IPS-15b (cell line): ENCODE measurements at regions not wholly inside any gene's neighbourhood (a gene's known extent, or its start where the extent isn't known, plus 50 kb on each side); places are given as distances from the start of the nearest gene placed in this dataset.

Source experiments
- H3K27me3 ChIP-seq: one replicate; pipeline ENCODE4 v1.6.1; 2013; ENCODE audit warnings: low read length; ENCODE audit not compliant: control insufficient read depth, insufficient read depth
- H3K36me3 ChIP-seq: one replicate; pipeline ENCODE4 v1.6.1; 2013; ENCODE audit warnings: low read length; ENCODE audit not compliant: control insufficient read depth, insufficient read depth
- H3K4me1 ChIP-seq: one replicate; pipeline ENCODE4 v1.6.1; 2013; ENCODE audit warnings: mild to moderate bottlenecking, low read length; ENCODE audit not compliant: control insufficient read depth, insufficient read depth
- H3K4me3 ChIP-seq: one replicate; pipeline ENCODE4 v1.5.1; 2013; ENCODE audit warnings: low read depth, low read length
- H3K9ac ChIP-seq: one replicate; pipeline ENCODE4 v1.6.1; 2013; ENCODE audit warnings: low read depth, mild to moderate bottlenecking, low read length
- H3K9me3 ChIP-seq: one replicate; pipeline ENCODE4 v1.6.1; 2013; ENCODE audit warnings: mild to moderate bottlenecking, low read length; ENCODE audit not compliant: control insufficient read depth, insufficient read depth

DNA sequence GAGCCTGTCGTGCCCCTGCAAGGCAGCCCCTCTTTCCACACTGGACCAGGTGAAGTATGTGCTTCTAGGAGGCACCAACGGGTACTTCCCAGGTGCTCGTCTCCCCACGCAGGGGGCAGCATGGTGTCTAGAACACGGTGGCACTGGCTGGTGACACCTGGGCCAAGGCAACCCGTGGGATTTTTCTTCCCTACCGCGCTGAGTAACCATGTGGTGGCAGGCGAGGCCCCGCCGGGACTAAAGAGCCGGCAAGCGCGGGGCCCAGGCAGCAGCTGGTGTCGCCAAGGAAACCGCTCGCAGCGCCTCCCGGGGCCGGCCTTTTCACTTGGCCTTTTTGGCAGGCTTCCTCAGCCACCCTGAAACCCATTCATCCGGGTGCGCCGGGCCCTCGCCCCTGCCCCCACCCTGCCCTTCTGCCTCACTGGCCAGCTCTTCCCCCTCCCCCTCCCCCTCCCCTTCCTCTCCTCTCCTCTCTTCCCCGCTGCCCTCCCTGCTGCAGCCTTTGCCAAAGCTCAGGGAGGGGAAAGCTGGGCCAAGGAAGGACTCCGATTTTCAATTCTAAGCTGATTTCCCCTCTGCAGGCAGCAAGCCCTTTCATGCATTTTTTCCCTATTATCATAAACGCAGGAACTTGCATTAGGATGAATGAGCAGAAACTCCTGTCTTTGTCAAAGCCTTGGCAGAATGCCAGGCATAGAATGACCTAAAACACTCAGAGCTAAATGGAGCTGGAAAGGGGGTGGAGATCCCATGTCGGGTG is 81.2 kb downstream of the IRF2BPL start:
- peak overlapping the region; percentile 26 for H3K4me3 ChIP-seq
- H3K9ac ChIP-seq: peak overlapping the region; percentile 47
- H3K27me3 ChIP-seq: no peaks in the 10 kb centered on the region
- H3K4me1 ChIP-seq: peaks cover 16% of the 10 kb centered on the region
- H3K36me3 ChIP-seq: no peaks in the 10 kb centered on the region
- H3K9me3 ChIP-seq: no peaks in the 10 kb centered on the region

DNA sequence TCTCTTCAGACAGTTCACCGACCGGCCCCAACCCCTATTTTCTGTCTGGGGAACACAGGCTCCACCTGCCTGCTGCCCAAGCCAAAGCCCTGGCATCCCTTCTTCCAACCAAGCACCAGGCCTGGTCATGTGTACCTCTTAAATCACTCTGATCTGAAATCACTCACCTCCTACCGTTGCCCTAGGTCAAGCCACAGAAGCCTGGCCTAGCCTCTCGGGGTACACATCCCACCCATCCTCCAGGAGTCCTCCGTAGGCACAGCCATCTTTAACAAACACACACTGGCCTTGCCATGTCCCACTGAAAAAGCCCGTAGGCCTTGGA is 81.8 kb downstream of the IRF2BPL start:
- H3K36me3 ChIP-seq: no peaks in the 10 kb centered on the region
- peak overlapping the region; percentile 47 for H3K9ac ChIP-seq
- H3K4me3 ChIP-seq: peak overlapping the region; percentile 26
- H3K9me3 ChIP-seq: no peaks in the 10 kb centered on the region
- H3K4me1 ChIP-seq: peaks cover 16% of the 10 kb centered on the region
- H3K27me3 ChIP-seq: no peaks in the 10 kb centered on the region

DNA sequence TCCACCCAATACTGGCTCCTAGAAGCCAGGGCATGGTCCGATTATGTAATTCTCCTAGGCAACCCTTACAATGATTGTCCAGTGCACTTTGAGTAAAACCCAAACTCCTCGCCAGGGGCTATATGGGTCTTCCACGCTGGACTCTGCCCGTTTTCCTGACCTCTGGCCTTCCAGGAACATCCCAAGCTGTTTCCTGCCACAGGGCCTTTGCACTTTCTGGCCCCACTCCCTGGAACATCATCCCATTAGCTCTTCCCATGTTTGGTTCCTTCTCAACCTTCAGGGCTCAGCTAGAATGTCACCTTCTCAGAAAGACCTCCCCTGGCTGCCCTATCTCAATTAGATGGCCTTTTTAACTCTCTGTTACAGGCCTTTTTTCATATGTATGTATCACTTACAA is 85.4 kb downstream of the IRF2BPL start:
- H3K36me3 ChIP-seq: no peaks in the 10 kb centered on the region
- H3K9ac ChIP-seq: no peak overlapping the region
- peaks cover 14% of the 10 kb centered on the region for H3K4me1 ChIP-seq
- H3K4me3 ChIP-seq: no peak overlapping the region
- no peaks in the 10 kb centered on the region for H3K27me3 ChIP-seq
- H3K9me3 ChIP-seq: no peaks in the 10 kb centered on the region

DNA sequence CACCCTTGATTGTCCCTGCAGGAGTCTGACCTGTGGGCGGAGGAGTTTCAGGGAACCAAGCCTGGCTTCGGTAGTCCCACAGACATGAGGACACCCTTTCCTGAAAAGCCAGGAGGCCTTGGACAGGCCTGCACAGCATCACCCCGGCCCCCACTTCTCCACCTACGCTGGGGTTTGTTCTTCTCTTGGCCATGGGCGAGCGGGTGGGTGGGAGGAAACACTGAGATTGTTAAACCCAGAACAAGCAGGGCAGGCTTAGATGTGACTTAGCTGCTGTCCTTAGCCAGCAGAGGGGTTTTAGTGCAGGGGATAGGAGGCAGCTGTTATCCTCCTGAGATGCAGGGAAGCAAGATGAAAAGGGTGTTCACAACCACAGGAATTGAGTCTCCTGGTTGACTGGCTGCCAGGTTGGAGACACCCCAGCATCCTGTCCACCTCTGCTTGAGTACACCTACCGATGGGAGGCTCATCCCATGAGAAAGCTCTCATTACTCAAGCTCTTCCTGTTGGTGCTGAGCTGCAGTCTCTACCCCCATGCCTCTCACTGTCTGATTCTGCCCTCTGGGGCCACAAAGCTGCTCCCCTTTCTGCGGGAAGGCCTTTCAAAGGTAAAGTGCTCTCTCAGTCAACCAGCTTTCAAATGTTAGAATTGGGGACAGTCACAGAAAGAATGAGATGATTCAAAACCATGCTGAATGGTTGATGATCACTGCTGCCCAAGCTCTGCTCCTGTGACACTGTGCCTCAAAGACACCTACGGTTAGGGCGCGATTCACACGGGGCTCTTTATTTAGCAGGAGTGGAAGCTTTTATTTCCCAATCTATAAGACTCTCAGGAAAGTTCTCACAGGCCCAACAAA is 86.3 kb downstream of the IRF2BPL start:
- peaks cover 10% of the 10 kb centered on the region for H3K4me1 ChIP-seq
- H3K9ac ChIP-seq: no peak overlapping the region
- no peaks in the 10 kb centered on the region for H3K27me3 ChIP-seq
- H3K9me3 ChIP-seq: no peaks in the 10 kb centered on the region
- no peaks in the 10 kb centered on the region for H3K36me3 ChIP-seq
- H3K4me3 ChIP-seq: no peak overlapping the region

DNA sequence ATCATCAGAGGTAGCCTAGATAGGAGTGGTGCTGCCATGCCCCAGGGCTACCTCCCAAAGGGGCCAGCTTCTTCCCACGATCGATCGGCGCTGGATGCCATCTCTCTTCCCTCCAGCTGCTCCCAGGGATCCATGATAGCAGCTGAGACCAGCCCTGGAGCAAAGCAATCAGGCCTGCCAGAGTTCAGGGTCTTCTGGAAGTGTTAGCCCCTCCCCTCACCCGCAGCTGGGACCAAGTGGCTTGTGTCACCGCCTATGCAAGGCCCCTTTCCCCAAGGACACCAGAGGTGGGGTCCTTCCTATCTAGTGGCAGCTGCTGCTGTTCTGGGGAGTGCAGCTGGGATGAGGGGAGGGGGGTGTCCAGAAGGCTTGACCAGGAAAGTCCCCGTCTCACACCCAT is 87.0 kb downstream of the IRF2BPL start:
- no peaks in the 10 kb centered on the region for H3K36me3 ChIP-seq
- H3K9ac ChIP-seq: no peak overlapping the region
- H3K4me1 ChIP-seq: peaks cover 6% of the 10 kb centered on the region
- H3K9me3 ChIP-seq: no peaks in the 10 kb centered on the region
- no peak overlapping the region for H3K4me3 ChIP-seq
- H3K27me3 ChIP-seq: no peaks in the 10 kb centered on the region

DNA sequence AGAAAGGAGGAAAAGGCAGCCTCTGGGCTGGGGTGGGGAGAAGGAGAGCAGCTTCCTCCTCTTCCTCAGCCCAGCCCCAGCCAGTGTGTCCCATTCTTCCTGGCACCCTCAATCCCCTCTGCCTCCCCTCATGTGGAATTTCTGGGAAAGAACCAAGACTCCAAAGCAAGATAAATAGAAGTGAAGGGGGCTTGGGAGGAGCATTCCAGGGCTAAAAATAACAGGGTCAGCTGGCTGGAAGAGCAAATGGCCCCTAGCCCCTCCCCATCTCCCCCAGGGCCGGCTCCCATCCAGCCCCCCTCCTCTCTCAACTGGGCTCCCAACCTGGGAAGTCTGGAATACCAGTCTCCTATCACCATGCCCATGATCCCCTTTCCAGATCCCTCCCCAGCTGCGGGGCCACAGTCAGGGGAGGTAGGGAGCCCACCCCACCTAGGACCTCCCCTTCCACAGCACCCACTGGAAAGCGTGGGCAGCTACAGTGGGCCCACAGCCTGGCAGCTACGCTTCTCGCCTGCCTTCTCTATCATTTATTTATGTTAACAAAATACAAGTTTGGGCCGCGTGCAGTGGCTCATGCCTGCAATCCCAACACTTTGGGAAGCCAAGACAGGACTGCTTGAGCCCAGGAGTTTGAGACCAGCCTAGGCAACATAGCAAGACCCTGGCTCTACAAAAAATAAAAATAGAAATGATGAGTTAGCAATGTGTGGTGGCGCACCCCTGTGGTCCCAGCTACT is 88.3 kb downstream of the IRF2BPL start:
- H3K36me3 ChIP-seq: no peaks in the 10 kb centered on the region
- no peaks in the 10 kb centered on the region for H3K27me3 ChIP-seq
- H3K4me1 ChIP-seq: peaks cover 6% of the 10 kb centered on the region
- no peak overlapping the region for H3K4me3 ChIP-seq
- H3K9ac ChIP-seq: no peak overlapping the region
- no peaks in the 10 kb centered on the region for H3K9me3 ChIP-seq

DNA sequence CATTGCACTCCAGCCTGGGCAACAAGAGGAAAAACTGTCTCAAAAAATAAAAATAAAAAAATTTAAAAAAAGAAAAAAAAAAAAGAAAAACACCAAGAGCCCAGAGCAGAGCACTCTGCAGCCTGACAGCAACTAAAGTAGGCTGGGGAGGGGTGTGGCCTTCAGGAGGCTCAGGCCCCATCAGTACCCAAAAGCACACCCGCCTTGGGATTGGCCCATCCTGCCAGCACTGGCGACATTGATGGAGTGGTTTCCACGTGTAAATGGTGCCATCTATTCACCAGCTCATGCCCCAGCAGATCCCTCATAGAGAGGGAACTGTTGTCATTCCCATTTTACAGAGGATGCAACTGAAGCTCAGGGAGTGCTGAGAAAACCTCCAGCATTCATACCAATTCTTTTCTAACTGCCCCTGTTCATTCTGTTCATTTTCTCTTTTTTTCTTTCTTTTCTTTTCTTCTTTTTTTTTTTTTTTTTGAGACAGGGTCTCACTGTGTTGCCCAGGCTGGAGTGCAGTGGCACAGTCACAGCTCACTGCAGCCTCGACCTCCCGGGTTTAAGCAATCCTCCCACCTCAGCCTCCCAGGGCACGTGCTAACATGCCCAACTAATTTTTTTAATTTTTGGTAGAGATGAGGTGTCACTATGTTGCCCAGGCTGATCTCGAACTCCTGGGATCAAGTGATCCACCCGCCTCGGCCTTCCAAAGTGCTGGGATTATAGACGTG is 89.3 kb downstream of the IRF2BPL start:
- no peak overlapping the region for H3K4me3 ChIP-seq
- no peaks in the 10 kb centered on the region for H3K27me3 ChIP-seq
- peaks cover 6% of the 10 kb centered on the region for H3K4me1 ChIP-seq
- H3K36me3 ChIP-seq: no peaks in the 10 kb centered on the region
- no peaks in the 10 kb centered on the region for H3K9me3 ChIP-seq
- no peak overlapping the region for H3K9ac ChIP-seq

DNA sequence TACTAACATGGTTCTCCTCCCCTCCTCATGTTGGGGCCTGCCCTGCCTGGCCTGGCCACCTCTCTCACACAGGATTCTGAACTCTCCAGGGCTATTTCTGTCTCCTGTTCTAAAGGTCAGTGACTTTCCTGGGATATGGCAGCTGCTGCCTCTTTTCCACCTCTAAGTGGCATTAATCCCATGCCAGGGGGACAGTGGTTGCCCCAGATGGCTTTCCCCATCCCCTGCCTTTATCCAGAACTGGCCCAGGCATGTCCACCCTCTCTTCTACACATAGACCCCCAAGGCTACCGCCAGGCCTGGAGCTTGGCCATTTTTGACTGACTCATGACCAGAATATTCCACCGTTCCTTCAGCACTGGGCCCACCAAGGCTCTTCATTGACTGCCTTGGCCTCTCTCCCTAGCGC is 90.4 kb downstream of the IRF2BPL start:
- Histone ChIP-seq H3K4me1 (peaks cover 6% of the 10 kb centered on the region), H3K9me3 (no peaks in the 10 kb centered on the region), H3K4me3 (no peak overlapping the region), H3K27me3 (no peaks in the 10 kb centered on the region), H3K36me3 (no peaks in the 10 kb centered on the region), H3K9ac (no peak overlapping the region)

DNA sequence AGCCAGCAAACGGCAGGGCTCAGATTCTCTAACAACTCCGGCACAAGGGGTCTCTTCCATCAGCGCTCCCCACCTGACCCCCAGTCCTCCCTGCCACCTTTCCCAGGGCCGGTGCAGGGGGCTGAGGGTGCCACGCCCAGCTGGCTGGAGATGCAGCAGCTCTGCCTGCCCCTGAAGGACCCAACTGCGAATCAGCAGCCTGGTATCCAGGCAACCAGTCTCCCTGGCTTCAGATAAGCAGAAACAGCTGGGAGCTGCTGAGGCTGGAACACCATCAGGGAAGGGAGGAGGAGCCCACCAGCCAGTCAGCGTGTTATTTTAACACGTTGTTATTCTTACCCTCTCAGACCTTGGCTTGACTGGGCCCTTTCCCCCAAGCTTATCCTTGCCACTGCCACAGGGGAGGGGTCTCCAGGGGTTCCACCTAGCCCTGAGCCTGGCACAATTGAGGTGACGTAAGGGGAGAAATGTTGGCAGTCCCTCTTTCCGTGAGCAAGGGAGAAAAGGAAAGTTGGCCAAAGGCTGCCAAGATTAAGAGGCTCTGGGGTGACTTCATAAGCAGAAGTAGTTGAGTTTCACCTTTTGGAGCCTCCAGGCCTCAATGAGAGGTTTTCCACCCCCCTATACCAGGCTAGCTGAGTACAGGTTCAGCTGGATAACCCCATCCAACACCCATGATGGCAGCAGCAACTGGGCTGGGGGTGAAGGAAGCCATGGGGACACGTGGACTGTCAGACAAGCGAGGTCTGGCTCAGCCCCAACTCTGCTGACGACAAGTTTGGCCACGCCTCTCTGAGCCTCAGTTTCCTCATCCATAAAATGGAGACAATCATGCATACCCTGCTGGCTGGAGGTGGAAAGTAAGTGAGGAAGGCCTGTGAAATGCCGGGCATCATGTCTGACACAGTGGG is 91.1 kb downstream of the IRF2BPL start:
- no peaks in the 10 kb centered on the region for H3K9me3 ChIP-seq
- H3K4me1 ChIP-seq: peaks cover 6% of the 10 kb centered on the region
- H3K27me3 ChIP-seq: no peaks in the 10 kb centered on the region
- H3K4me3 ChIP-seq: no peak overlapping the region
- H3K9ac ChIP-seq: peak overlapping the region; percentile 8
- no peaks in the 10 kb centered on the region for H3K36me3 ChIP-seq

DNA sequence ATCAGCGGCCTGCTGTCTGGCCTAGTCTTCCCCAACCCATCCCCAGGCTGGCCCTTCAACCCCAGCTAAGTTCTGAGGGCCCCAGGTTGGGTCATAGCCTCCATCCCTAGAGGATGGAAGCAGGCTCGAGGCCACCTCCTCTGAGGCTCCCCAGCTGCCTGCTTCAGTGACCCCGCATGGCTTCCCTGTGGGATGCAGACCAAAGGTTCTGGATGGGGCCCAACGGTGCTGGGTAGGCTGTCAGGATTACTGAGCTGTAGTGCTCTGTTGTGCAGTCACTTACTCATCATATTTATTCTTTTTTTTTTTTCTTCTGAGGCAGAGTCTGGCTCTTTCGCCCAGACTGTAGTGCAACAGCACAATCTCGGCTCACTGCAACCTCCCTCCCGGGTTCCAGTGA is 92.0 kb downstream of the IRF2BPL start:
- Histone ChIP-seq H3K27me3 (no peaks in the 10 kb centered on the region), H3K9ac (no peak overlapping the region), H3K36me3 (no peaks in the 10 kb centered on the region), H3K4me1 (peaks cover 6% of the 10 kb centered on the region), H3K4me3 (no peak overlapping the region), H3K9me3 (no peaks in the 10 kb centered on the region)
